GM18507 (cell line): ENCODE measurements at regions not wholly inside any gene's neighbourhood (a gene's known extent, or its start where the extent isn't known, plus 50 kb on each side); places are given as distances from the start of the nearest gene placed in this dataset.

ENCODE experiments used
- DNase-seq: peaks from one replicate; pipeline ENCODE4 v3.0.0; 2011; ENCODE audit warnings: low read depth; ENCODE audit not compliant: insufficient read length; ENCODE audit errors: extremely low spot score
- FAIRE-seq: peaks from 2 replicates; lab custom pipeline; 2011; peaks lifted over from hg19 to GRCh38; lab: Jason Lieb, UNC

DNA sequence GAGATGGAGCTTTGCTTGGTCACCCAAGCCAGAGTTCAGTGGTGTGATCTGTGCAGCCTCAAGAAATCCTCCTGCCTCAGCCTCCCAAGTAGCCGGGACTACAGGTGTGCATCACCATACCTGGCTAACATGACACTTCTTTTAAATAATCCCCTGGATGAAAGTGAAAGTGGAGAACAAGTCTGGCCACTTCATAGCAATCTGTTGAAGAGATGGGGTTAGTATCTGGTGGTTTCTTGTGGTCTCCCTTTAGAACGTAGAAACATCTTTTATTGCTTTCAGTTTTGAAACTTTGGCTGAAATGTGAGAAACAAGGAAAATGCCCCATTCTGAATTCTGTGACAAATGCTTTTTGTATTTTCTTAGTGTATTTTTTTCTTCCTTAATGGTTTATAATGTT is 452.5 kb upstream of the RIOK2 start:
- DNase-seq (no peak), FAIRE-seq (no peak)

DNA sequence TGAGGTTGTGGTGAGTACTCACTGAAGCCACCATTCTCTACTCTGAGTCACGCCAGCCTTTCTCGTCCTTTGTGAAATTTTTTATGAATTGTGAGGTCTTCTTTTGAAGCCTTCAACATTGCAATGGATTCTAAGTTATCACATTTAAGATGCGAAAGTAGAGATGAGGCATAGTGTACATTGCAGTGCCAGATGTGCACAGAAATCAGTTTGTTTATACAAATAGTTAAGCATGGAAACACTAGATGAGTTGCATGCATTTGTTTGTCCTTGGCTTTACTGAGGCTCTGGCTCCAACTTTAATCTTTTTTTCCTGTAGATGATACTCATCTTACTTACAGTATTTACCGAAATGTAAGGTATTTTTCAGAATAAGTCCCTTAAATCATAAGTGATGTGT is 453.7 kb upstream of the RIOK2 start:
- FAIRE-seq: no peak
- no peak for DNase-seq

DNA sequence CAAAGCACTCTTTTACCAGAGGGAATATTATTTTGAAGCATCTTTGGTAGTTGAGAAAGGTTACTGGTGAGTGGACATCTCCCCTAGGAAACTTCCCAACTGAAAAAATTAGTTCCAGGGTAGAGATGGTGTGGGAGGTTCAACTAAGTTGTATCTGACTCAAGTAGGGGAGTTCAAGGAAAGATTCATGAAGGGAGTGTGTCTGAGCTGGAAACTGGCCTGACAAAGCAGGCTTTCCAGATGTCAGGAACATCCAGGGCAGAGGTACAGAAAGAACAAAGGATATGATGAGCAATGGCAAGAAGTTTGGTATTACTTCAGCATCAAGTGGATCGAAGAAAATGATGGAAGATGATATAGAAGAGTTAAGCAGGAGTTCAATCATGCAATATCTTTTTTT is 458.0 kb upstream of the RIOK2 start:
- no peak for FAIRE-seq

DNA sequence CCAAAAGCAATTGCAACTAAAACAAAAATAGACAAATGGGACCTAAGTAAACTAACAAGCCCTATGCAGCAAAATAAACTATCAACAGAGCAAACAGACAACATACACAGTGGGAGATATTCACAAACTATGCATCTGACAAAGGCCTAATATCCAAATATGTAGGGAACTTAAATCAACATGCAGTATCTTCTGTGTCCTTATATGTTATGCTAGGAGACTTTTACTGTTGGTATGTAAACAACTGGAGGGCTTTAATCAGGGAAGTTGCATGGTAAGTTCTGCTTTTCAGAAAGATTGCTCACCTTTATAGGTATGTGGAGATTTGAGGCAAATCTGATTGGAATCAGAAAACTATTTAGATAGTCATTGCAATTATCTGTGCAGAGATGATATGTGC is 461.2 kb upstream of the RIOK2 start:
- DNase-seq: no peak
- no peak for FAIRE-seq

More for the DNA sequence above, 458.0 kb upstream of the RIOK2 start:
- DNase-seq: no peak

DNA sequence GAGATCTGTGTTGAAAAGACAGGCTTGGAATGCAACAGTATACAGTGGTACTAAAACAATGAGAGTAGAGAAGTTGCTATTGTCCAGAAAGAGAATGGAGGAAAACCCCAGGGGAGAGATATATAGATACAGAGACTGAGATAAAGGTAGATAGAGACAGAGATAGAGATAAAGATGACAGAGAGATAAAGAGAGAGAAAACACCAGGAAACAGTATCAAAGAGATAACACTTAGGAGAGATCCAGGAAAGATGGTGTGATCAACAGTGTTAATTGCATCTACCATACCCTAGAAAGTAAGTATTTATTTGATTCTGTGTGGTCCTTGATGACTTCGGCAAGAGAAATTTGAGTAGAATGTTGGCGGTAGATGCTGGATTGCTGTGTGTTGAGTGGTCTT is 461.8 kb upstream of the RIOK2 start:
- no peak for FAIRE-seq
- DNase-seq: no peak

DNA sequence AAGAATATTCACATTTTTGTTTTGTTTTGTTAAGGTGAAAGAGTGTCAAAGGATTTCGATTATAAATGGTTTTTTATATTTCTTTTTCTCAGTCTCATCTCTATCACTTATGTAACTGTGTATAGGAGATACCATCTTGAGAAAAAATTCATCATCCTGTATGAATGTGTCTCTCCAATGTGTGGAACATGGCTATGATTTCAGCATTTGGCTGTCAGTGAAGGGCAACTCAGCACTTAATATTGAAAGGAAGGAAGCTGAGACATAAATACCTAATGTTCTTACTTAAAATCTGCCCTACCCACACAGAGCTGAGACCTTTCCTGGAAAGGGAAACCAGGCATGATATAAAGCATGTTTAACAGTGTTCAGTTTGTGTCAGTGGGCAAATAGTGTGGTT is 474.2 kb upstream of the RIOK2 start:
- no peak for DNase-seq
- no peak for FAIRE-seq

DNA sequence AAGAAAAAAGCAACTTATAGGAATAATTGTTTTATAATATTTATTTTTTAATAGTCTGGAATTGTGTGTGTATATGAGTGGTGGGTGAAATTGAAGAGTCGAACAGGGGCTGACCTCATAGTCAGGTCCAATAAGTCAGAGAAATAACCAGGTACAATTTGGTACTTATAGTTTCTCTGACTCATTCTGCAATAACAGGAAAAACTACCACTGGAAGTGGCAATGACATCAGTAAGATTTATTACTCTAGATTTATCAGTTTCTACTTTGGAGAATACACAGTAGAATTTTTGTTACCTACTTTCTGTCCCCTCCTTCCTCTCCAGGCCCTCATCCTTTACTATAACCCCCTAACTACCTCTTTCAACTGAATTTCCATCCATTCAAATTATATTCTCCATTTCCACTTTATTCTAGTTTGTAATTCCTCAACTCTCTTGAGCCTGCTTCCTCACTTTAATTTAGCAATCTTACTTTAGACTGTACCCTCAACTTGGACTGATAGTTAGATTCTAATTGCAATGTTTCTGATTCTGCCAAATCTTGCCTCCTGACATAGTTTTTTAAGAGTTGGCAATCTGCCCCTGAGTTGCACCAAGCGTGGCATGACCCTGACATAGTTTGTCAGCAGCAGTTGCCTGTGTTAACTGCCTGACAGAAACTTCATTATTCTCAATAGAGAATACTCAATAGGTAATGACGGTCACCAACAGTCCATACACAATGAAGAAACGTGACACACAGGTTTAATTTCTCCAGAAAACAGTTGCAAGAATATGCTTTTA is 475.3 kb upstream of the RIOK2 start:
- DNase-seq: no peak

DNA sequence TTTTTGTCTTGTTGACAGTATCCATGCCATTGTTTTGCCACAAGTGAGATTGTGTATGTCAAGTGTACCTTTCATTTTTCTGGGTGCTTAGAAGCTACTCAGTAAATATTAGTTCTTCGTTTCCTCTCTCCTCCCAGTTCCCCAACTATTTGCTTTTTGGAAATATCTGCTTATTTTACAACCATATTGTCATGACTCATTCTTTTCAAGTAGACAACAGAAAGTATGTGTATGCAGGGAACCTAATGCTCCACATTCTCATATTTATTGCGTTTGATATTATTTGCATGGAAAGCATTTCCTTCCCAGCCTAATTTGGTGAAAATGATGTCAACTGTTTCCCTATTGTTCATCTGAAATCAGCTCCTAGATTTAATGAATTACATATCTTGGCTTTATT is 483.7 kb upstream of the RIOK2 start:
- DNase-seq (no peak), FAIRE-seq (peak; percentile 39)

More for the DNA sequence above, 475.3 kb upstream of the RIOK2 start:
- no peak for FAIRE-seq

DNA sequence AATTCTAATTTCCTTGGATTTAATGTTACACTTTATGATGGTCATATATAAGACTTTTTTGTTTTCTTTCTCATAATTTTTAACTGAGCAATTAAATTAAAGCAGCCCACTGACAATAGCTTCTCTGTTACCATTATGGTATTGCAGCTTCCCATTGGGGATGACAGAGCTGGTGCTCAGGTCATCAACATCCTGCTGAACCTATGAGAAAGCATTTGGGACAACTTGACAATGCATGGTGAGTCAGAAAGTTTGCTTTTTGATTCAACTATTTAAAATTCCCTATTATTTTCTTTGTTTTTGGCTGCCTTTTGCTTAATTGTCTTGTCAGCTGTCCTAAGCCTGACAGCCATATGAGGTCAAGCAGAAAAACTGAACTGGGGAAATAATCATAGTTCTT is 487.4 kb upstream of the RIOK2 start:
- no peak for FAIRE-seq
- no peak for DNase-seq

DNA sequence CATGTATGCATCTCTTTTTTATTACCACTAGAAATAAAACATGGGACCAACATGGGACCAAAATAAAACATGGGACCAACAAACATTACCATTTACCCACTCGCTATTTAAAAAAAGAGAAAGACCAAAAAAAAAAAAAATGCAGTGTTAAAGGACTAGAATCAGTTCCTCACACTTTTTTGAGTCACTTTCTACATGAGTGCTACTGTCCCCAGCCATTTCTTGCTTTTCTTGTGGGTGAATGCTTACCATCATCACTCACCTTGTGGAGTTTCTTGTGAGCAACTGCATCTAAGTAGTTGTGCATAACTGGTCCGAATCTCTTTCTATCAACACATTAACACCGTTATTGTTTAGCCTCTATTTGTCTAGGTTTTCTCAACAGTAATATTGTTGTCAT is 493.6 kb upstream of the RIOK2 start:
- no peak for FAIRE-seq
- no peak for DNase-seq

DNA sequence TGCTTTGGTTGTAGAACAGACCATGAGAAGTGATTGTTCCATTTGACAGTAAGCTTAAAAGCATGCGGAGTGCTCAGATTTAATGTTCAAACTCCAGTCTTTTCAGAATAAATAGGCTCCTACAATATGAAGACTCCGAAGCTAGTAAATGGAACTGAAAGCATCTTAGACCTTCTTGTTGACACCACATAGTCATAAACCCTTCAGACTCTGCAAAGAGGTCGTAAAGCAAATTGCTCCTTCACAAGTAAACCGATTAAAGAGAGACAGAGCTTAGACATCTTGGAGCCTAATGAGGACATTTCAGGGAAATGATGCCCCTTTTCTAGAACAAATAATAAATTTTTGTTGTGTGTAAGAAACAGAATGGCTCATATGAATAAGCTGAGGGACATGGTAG is 511.0 kb upstream of the RIOK2 start:
- DNase-seq (no peak), FAIRE-seq (no peak)

DNA sequence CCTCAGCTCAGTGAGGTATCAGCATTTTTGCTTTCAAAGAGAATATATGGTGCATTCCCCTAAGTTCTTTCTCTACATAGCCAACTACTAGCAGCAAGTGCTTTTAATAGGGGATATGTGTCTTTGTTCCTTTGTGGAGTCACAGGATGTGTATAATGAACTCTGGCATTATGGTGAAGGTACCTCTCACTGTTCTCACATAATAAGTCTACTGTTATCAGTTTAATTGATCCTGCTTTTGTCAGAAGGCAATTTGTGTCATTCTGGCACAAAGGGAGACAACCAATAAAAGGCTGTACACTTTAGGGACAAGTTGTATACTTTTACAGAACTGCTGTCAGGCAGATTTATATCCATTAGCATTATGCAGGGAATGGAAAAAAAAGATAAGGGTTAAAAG is 531.4 kb upstream of the RIOK2 start:
- no peak for DNase-seq
- no peak for FAIRE-seq

DNA sequence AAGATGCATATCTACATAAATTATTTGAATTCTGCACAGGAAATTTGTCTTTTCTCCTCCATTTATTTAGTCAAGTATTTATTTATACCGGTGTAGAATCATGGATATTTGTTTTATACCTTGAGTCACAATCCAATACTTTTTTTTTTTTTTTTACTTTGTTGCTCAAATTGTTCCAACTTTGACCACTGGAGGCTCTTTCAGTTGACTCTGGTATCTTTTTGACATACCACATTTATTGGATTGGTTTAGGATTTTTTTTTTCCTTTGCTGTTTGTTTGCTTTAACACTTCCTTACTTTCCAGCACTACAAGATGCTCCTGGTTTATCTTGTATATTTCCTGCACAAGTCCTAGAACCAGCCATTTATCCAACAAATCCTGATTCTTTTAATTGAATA is 543.1 kb upstream of the RIOK2 start:
- DNase-seq (no peak), FAIRE-seq (no peak)

DNA sequence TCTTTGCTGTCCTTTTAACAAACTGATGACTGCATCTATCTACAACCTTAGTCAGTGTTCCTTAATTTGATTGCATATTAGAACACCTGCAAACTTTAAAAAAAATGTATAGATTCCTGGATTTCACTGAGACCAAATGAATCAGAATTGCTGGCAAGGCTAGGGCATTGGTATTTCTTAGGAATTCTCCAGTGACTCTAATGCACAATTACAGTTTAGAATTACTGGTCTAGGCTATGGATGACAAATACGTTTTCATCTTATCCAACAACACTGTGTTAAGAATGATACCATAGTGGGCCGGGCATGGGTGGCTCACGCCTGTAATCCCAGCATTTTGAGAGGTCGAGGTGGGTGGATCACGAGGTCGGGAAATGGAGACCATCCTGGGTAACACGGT is 545.9 kb upstream of the RIOK2 start:
- no peak for FAIRE-seq
- DNase-seq: no peak

DNA sequence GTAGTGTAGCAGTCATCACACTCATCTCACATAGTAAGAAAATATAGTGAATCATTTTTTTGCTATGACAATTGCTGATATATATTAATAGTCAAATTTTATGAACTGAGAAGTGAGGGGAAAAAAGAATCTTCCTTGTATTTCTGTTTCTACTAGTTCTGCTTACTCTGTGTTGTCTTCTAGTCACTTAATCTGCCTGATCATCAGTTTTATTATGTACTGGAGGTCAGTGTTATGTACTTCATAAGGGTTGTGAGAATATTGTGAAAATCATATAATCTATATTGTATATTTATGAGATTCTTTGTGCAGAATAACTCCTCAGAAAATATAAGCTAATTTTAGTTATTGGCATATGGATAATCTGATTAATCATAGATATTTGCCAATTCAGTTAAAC is 546.9 kb upstream of the RIOK2 start:
- no peak for FAIRE-seq

DNA sequence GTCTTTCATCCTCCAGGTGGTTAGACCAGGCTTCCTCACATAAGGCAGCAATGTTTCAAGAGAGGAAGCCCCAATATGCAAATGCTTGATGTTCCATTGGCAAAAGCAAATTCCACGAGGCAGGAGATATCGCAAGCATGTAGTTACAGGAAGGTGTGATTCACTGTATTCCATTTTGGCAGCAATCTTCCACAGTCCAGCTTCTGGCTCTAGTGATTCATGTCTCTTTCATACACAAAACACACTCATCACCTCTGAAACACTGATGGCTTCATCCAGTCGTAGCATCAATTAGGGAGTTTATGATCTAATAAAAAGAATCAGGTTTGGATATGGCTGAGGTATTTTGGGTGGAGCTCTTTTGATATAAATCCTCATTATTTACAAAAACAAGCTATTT is 552.2 kb upstream of the RIOK2 start:
- FAIRE-seq (no peak), DNase-seq (no peak)

More for the DNA sequence above, 546.9 kb upstream of the RIOK2 start:
- DNase-seq: no peak

DNA sequence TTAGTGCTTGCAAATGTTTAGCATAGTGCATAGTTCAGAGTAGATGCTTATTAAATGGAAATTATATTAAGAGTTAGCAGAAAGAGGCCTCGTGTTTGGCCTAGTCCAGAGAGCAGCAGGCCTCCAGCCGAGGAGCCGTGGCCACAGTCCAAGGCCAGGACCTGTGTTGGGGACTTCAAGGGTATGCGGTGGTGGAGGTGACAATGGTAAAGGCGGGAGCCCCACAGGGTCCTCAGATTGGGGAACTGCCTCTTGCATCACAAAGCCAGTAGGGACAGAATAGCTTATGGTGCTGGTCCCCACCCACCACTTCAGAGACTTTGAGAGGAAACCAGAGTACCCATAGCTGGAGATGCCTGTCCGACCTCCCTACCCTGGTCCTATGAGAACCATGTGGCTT is 554.6 kb upstream of the RIOK2 start:
- DNase-seq: no peak
- FAIRE-seq: no peak

DNA sequence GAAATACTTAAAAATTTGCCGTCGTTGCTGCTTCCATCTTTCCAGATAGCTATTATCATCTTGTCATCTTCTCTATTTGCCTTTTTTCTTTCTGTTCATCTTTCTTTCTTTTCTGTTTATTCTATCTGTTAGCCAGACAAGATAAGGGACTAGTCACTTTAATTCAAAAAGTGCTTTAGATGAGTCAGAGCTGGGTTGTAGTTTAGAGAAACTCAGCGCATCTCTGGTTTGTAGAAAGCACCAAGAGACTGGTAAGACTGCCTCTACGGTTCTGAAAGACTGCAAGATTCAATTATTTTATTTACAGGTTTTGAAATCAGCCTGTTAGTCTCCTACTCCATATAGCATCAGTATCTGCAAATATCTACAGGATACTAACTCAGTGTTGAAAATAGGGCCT is 562.8 kb upstream of the RIOK2 start:
- FAIRE-seq: no peak
- DNase-seq: no peak

DNA sequence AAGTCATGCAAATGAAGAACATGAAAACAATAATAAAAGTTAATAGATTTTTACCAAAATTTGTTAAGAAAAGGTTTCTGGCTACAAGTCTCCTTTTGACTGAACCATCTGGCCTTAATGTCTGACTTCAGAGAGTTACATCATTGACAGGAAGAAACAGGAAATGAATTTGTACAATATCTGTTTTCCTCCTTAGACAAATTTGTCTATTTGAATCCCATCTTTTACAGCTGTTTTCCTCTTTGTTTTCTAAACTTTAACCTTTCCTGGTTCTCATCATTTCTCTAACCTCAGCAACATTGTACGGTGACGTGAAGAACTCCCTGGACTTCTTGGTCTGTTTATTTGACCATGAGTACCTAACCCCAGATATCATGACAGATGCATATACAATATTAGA is 567.5 kb upstream of the RIOK2 start:
- no peak for FAIRE-seq

DNA sequence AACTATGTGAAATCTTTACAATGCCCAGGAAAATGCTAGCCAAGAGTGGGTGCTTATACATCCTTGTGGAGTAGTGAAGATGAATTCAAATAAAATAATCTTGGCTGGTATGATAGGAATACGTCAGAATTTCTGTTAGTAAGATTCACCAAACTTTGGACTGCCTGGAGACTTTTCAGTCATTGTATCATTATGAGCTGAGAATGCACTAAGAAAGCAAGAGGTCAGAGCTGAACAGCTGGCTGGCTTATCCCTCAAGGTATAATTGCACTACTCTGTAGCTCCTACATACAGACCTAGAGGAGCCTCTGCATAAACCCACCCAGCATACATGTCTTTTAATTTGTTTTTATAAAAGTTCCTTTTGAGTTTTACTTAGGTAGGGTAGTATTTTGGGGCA is 568.5 kb upstream of the RIOK2 start:
- DNase-seq (no peak), FAIRE-seq (no peak)

More for the DNA sequence above, 567.5 kb upstream of the RIOK2 start:
- DNase-seq: no peak

DNA sequence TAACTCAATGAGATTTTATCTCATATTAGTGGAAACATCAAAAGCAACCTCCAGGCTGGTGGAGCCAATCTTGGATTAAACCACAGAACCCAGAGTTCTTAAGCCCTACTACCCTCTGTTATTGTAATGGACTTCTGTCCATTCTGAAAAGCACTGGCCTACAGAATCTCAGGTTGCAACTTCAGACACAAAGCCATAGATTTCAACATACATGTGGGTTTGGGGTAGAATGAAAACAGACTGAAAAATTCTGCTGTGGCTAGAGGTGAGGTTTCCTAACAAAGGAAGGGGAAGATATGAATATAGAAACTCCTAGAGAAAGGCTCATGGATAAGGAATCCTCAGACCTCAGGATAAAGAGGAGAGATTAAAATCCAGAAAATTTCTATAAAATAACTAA is 569.8 kb upstream of the RIOK2 start:
- DNase-seq (no peak), FAIRE-seq (no peak)

DNA sequence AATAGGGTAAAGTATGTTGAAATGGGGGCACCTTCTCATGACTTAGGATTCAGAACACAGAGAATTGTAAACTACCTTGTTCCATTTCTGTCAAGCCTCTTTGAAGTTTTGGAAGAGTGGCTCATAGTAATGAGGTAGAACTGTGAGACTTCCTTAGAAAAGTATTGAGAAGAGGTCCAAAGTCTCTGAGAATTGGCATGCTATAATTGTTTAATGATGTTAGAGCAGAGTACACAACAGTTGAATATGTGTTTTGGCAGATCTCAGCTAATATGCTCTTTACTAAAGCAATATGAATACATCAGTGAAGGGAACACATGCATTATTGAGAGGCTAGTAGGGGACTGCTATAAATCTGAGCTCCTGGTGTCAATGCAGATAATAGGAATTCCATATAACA is 579.4 kb upstream of the RIOK2 start:
- no peak for FAIRE-seq
- no peak for DNase-seq
